Retinal pigment epithelial cell (primary cell): ENCODE measurements at regions not wholly inside any gene's neighbourhood (a gene's known extent, or its start where the extent isn't known, plus 50 kb on each side); places are given as distances from the start of the nearest gene placed in this dataset.

Source experiments
- DNase-seq: peaks from one replicate; pipeline ENCODE4 v3.0.0-alpha.2; 2010; ENCODE audit warnings: low read depth
- H3K4me3 ChIP-seq: 2 replicates; pipeline ENCODE4 v1.5.1; 2011; ENCODE audit warnings: mild to moderate bottlenecking, low read length, control low read depth, moderate library complexity
- TF ChIP-seq, protein P1 (sequence below): conservative IDR thresholded peaks from 2 replicates; pipeline ENCODE4 v1.5.1; 2011; ENCODE audit warnings: low read depth, low read length, control low read depth, inconsistent platforms

DNA sequence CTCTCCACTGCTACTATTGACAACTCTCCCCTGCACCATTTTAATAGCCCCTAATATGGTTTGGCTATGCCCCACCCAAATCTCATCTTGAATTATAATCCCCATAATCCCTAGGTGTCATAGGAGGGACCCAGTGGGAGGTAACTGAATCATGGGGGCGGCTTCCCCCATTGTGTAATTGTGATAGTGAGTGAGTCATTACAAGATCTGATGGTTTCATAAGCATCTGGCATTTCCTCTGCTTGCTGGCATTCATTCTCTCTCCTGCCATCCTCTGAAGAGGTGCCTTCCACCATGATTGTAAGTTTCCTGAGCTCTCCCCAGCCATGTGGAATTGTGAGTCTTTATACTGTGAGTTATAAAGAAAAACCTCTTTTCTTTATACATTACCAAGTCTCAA, 74.1 kb upstream of the TCF21 start:
- TF ChIP-seq, protein P1, sequence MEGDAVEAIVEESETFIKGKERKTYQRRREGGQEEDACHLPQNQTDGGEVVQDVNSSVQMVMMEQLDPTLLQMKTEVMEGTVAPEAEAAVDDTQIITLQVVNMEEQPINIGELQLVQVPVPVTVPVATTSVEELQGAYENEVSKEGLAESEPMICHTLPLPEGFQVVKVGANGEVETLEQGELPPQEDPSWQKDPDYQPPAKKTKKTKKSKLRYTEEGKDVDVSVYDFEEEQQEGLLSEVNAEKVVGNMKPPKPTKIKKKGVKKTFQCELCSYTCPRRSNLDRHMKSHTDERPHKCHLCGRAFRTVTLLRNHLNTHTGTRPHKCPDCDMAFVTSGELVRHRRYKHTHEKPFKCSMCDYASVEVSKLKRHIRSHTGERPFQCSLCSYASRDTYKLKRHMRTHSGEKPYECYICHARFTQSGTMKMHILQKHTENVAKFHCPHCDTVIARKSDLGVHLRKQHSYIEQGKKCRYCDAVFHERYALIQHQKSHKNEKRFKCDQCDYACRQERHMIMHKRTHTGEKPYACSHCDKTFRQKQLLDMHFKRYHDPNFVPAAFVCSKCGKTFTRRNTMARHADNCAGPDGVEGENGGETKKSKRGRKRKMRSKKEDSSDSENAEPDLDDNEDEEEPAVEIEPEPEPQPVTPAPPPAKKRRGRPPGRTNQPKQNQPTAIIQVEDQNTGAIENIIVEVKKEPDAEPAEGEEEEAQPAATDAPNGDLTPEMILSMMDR, result no peak
- no peak for DNase-seq

DNA sequence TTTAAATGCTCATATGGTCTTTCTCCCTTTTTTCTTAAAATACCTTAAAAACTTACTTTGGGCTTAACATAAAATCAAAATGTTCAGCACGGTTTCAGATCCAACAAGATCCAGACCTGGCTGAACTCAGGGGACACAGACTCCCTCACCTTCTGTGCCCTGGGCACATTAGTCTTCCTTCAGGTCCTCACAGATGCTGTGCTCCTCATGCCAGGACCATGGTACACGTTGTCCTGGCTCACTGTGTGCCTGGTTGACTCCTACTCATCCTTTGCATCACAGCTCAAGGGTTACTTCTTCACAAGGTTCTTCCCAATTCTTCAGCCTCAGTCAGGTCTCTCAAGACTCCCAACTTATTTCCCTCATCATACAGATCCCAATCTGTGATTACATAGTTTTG, 73.6 kb upstream of the TCF21 start:
- DNase-seq, result no peak
- TF ChIP-seq, protein P1, result no peak

More for the DNA sequence above, 74.1 kb upstream of the TCF21 start:
- no peak overlapping the region for H3K4me3 ChIP-seq

DNA sequence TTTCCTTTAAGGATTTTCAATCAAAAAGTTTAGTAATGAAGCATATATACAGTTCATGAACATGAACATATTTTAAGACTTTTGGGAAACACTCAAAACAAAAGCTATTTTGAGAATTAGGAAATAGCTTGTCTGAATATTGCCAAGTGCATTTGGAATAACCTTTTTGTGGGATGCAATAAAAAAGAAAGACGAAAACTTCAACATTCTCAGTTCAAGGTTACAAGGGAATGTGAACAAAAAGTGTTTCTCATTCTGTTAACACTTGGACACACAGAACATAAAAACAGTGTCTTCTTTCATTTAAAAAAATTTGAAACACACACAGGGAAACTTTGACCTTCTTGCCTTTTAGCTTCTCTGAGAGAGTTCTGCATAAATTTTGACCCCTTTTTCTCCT, 72.7 kb upstream of the TCF21 start:
- DNase-seq, result no peak
- H3K4me3 ChIP-seq, result no peak overlapping the region
- TF ChIP-seq, protein P1, result no peak

More for the DNA sequence above, 73.6 kb upstream of the TCF21 start:
- H3K4me3 ChIP-seq, result no peak overlapping the region

DNA sequence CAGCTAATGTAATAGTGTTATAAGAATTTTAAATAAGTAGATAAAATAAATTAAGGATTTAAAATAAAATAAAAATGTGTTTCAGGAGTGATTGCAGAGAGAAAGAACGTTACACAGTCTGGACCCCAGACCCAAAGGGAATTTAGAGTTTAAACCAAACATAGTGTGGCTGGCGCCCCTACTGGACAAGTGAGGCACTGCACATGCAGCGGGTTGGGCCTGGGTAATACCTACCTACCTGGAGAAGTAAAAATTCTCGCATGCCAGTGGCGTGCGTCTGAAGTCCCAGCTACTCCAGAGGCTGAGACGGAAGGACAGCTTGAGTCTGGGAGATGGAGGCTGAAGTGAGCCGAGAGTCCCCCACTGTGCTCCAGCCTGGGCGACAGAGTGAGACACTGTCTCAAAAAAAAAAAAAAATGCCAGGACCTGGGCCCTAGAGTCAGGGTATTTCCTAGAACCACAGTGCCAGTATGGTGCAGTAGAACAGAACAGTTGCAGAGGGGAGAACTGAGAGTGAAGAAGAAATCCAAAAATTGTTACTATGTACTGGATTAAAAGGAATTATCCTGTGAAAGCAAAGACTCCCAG, 71.4 kb upstream of the TCF21 start:
- H3K4me3 ChIP-seq, result no peak overlapping the region
- no peak for DNase-seq
- TF ChIP-seq, protein P1, result peak; percentile 61

- no peak overlapping the region for H3K4me3 ChIP-seq
- DNase-seq, result no peak
- TF ChIP-seq, protein P1, result no peak
Measured at GRCh38 chr6:133818320-133818719, 70.6 kb upstream of the TCF21 start.

- no peak overlapping the region for H3K4me3 ChIP-seq
- DNase-seq, result no peak
- TF ChIP-seq, protein P1, result no peak
Measured at GRCh38 chr6:133820208-133820607, 68.7 kb upstream of the TCF21 start.

DNA sequence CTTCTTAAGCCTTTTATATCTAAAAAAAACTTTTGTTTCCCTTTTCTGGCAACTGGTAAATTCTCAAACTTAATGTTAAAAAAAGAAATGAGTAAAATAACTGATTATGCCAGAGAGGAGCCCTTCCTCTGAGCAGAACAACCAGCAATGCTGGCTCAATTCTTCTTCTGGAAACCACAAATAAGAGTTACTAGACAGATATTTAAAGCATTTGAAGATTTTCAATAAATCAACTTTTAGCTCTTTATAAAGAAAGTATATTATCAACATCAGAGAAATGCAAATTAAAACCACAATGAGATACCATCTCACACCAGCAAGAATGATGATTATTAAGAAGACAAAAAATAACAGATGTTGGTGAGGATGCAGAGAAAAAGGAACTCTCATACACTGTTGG, 61.1 kb upstream of the TCF21 start:
- TF ChIP-seq, protein P1, result no peak
- H3K4me3 ChIP-seq, result no peak overlapping the region
- DNase-seq, result no peak
